HepG2 (cell line): ENCODE measurements at regions not wholly inside any gene's neighbourhood (a gene's known extent, or its start where the extent isn't known, plus 50 kb on each side); places are given as distances from the start of the nearest gene placed in this dataset.
A peak's percentile ranks its signal among the peaks of the same experiment; 100 is the strongest.

Experiments
- DBP ChIP-seq: sonication (generic); formaldehyde crosslinking; IDR thresholded peaks from 2 replicates; pipeline ENCODE4 v1.4.0; 2020; ENCODE audit warnings: missing genetic modification reagents; ENCODE audit errors: not compliant biosample characterization
- PHF21A ChIP-seq: sonication (generic); formaldehyde crosslinking; IDR thresholded peaks from 2 replicates; pipeline ENCODE4 v1.5.0; 2020; ENCODE audit warnings: mild to moderate bottlenecking, missing genetic modification reagents
- POLR2A ChIP-seq, 2 experiments: IDR thresholded peaks; 2 replicates each; pipeline ENCODE4 v1.6.1; 2011; ENCODE audit warnings: low read depth in 2 of 2, low read length in 2 of 2, mild to moderate bottlenecking in 1 of 2, moderate library complexity in 1 of 2; ENCODE audit not compliant: insufficient read depth in 1 of 2
- ZNF274 ChIP-seq: sonication (generic); formaldehyde crosslinking; IDR thresholded peaks from 2 replicates; pipeline ENCODE4 v1.5.1; 2020; ENCODE audit warnings: mild to moderate bottlenecking, missing genetic modification reagents
- ZNF333 ChIP-seq: sonication (generic); formaldehyde crosslinking; IDR thresholded peaks from 2 replicates; pipeline ENCODE4 v1.4.0; 2020; ENCODE audit warnings: mild to moderate bottlenecking, missing genetic modification reagents, borderline replicate concordance
- ZNF720 ChIP-seq: sonication (generic); formaldehyde crosslinking; IDR thresholded peaks from 2 replicates; pipeline ENCODE4 v1.4.0; 2020; ENCODE audit warnings: missing genetic modification reagents
- ZNF777 ChIP-seq: sonication (generic); formaldehyde crosslinking; IDR thresholded peaks from 2 replicates; pipeline ENCODE4 v1.4.0; 2020; ENCODE audit warnings: missing genetic modification reagents
- ZSCAN31 ChIP-seq: sonication (generic); formaldehyde crosslinking; IDR thresholded peaks from 2 replicates; pipeline ENCODE4 v1.5.0; 2020; ENCODE audit warnings: low read depth, mild to moderate bottlenecking, missing genetic modification reagents
- TF ChIP-seq, protein P1 (sequence below): sonication (generic); formaldehyde crosslinking; IDR thresholded peaks from 2 replicates; pipeline ENCODE4 v1.5.0; 2020; ENCODE audit warnings: mild to moderate bottlenecking, missing genetic modification reagents, moderate library complexity
- TF ChIP-seq, protein P2 (sequence below): sonication (generic); formaldehyde crosslinking; IDR thresholded peaks from 2 replicates; pipeline ENCODE4 v1.5.0; 2020; ENCODE audit warnings: missing genetic modification reagents

- TF ChIP-seq ZNF777 (CRISPR knock-in tag) (no peak), POLR2A (IDR thresholded peaks at IDR 0.05; ENCODE audit: insufficient read depth in 1 of 2, low read depth in 2 of 2, low read length in 2 of 2) (no peak), ZNF720 (CRISPR knock-in tag) (no peak), PHF21A (no peak), ZNF333 (CRISPR knock-in tag) (no peak), DBP (no peak), ZSCAN31 (CRISPR knock-in tag) (no peak), ZNF274 (CRISPR knock-in tag) (no peak)
- TF ChIP-seq, protein P1, sequence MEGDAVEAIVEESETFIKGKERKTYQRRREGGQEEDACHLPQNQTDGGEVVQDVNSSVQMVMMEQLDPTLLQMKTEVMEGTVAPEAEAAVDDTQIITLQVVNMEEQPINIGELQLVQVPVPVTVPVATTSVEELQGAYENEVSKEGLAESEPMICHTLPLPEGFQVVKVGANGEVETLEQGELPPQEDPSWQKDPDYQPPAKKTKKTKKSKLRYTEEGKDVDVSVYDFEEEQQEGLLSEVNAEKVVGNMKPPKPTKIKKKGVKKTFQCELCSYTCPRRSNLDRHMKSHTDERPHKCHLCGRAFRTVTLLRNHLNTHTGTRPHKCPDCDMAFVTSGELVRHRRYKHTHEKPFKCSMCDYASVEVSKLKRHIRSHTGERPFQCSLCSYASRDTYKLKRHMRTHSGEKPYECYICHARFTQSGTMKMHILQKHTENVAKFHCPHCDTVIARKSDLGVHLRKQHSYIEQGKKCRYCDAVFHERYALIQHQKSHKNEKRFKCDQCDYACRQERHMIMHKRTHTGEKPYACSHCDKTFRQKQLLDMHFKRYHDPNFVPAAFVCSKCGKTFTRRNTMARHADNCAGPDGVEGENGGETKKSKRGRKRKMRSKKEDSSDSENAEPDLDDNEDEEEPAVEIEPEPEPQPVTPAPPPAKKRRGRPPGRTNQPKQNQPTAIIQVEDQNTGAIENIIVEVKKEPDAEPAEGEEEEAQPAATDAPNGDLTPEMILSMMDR (CRISPR knock-in tag) = peak; percentile 41
- TF ChIP-seq, protein P2, sequence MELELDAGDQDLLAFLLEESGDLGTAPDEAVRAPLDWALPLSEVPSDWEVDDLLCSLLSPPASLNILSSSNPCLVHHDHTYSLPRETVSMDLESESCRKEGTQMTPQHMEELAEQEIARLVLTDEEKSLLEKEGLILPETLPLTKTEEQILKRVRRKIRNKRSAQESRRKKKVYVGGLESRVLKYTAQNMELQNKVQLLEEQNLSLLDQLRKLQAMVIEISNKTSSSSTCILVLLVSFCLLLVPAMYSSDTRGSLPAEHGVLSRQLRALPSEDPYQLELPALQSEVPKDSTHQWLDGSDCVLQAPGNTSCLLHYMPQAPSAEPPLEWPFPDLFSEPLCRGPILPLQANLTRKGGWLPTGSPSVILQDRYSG (CRISPR knock-in tag) = no peak
Measured at GRCh38 chr5:52356311-52356918, 431.3 kb upstream of the ITGA1 start.
